ENCODE measurements at regions not wholly inside any gene's neighbourhood (a gene's known extent, or its start where the extent isn't known, plus 50 kb on each side); places are given as distances from the start of the nearest gene placed in this dataset.
"Not testable (repeated sequence)": the region's sequence is repeated elsewhere in the genome, so short reads cannot be mapped to it uniquely, and the experiment has no call there.

- Mint-ChIP-seq H3K27ac (no peak overlapping the region), H3K4me3 (no peak overlapping the region), H3K27me3 (no peaks in the 10 kb centered on the region), H3K36me3 (ENCODE audit: low read depth) (no peaks in the 10 kb centered on the region), H3K9me3 (no peaks in the 10 kb centered on the region), H3K4me1 (no peaks in the 10 kb centered on the region)
- DNase-seq = no peak
- intact Hi-C loops (cut with micrococcal nuclease) = no loop called here
These were observed 322.8 kb downstream of the SEC16B start for GRCh38 chr1:177646757-177647730.

GRCh38 chr1:177645491-177646190 is 324.2 kb downstream of the SEC16B start:
- no peaks in the 10 kb centered on the region for H3K36me3 Mint-ChIP-seq (ENCODE audit: low read depth)
- no peaks in the 10 kb centered on the region for H3K4me1 Mint-ChIP-seq
- no peak for DNase-seq
- no peaks in the 10 kb centered on the region for H3K27me3 Mint-ChIP-seq
- no peaks in the 10 kb centered on the region for H3K9me3 Mint-ChIP-seq
- H3K4me3 Mint-ChIP-seq = no peak overlapping the region
- H3K27ac Mint-ChIP-seq = no peak overlapping the region
- intact Hi-C loops (cut with micrococcal nuclease) = no loop called here

- intact Hi-C loops (cut with micrococcal nuclease) = no loop called here
- Mint-ChIP-seq H3K4me1 (no peaks in the 10 kb centered on the region), H3K9me3 (no peaks in the 10 kb centered on the region), H3K27me3 (no peaks in the 10 kb centered on the region), H3K27ac (no peak overlapping the region), H3K36me3 (ENCODE audit: low read depth) (no peaks in the 10 kb centered on the region), H3K4me3 (no peak overlapping the region)
- no peak for DNase-seq
These were observed 329.2 kb downstream of the SEC16B start for GRCh38 chr1:177640687-177641086.

GRCh38 chr1:177634151-177634550 is 335.7 kb downstream of the SEC16B start:
- H3K4me3 Mint-ChIP-seq; H3K9me3 Mint-ChIP-seq; intact Hi-C loops (cut with micrococcal nuclease); H3K27ac Mint-ChIP-seq; H3K36me3 Mint-ChIP-seq (ENCODE audit: low read depth); H3K4me1 Mint-ChIP-seq; H3K27me3 Mint-ChIP-seq; DNase-seq: not testable (repeated sequence)

GRCh38 chr1:177632923-177633615 is 336.8 kb downstream of the SEC16B start:
- no peaks in the 10 kb centered on the region for H3K27me3 Mint-ChIP-seq
- no peaks in the 10 kb centered on the region for H3K9me3 Mint-ChIP-seq
- intact Hi-C loops (cut with micrococcal nuclease) = no loop called here
- no peaks in the 10 kb centered on the region for H3K36me3 Mint-ChIP-seq (ENCODE audit: low read depth)
- H3K4me3 Mint-ChIP-seq = no peak overlapping the region
- no peak overlapping the region for H3K27ac Mint-ChIP-seq
- H3K4me1 Mint-ChIP-seq = no peaks in the 10 kb centered on the region
- no peak for DNase-seq

GRCh38 chr1:177631770-177632169 is 338.1 kb downstream of the SEC16B start:
- Mint-ChIP-seq H3K4me1 (no peaks in the 10 kb centered on the region), H3K36me3 (ENCODE audit: low read depth) (no peaks in the 10 kb centered on the region), H3K27me3 (no peaks in the 10 kb centered on the region), H3K4me3 (no peak overlapping the region), H3K27ac (no peak overlapping the region), H3K9me3 (no peaks in the 10 kb centered on the region)
- intact Hi-C loops (cut with micrococcal nuclease) = no loop called here
- DNase-seq = no peak

- Mint-ChIP-seq H3K9me3 (no peaks in the 10 kb centered on the region), H3K27me3 (no peaks in the 10 kb centered on the region), H3K27ac (no peak overlapping the region), H3K4me1 (no peaks in the 10 kb centered on the region), H3K36me3 (ENCODE audit: low read depth) (no peaks in the 10 kb centered on the region), H3K4me3 (no peak overlapping the region)
- DNase-seq = no peak
- intact Hi-C loops (cut with micrococcal nuclease) = no loop called here
These were observed 340.3 kb downstream of the SEC16B start for GRCh38 chr1:177629526-177629925.

GRCh38 chr1:177627148-177627910 is 342.5 kb downstream of the SEC16B start:
- Mint-ChIP-seq H3K4me1 (no peaks in the 10 kb centered on the region), H3K9me3 (no peaks in the 10 kb centered on the region), H3K27ac (no peak overlapping the region), H3K27me3 (no peaks in the 10 kb centered on the region), H3K4me3 (no peak overlapping the region), H3K36me3 (ENCODE audit: low read depth) (no peaks in the 10 kb centered on the region)
- no peak for DNase-seq
- intact Hi-C loops (cut with micrococcal nuclease) = no loop called here

- H3K27me3 Mint-ChIP-seq = no peaks in the 10 kb centered on the region
- no peak overlapping the region for H3K4me3 Mint-ChIP-seq
- no peak for DNase-seq
- intact Hi-C loops (cut with micrococcal nuclease) = no loop called here
- H3K36me3 Mint-ChIP-seq (ENCODE audit: low read depth) = no peaks in the 10 kb centered on the region
- no peak overlapping the region for H3K27ac Mint-ChIP-seq
- no peaks in the 10 kb centered on the region for H3K9me3 Mint-ChIP-seq
- H3K4me1 Mint-ChIP-seq = no peaks in the 10 kb centered on the region
These were observed 349.1 kb downstream of the SEC16B start for GRCh38 chr1:177620636-177621190.

- H3K36me3 Mint-ChIP-seq (ENCODE audit: low read depth) = no peaks in the 10 kb centered on the region
- intact Hi-C loops (cut with micrococcal nuclease) = no loop called here
These were observed 354.6 kb downstream of the SEC16B start for GRCh38 chr1:177615251-177615650.

GRCh38 chr1:177611402-177611801 is 358.5 kb downstream of the SEC16B start:
- intact Hi-C loops (cut with micrococcal nuclease) = no loop called here
- Mint-ChIP-seq H3K9me3 (no peaks in the 10 kb centered on the region), H3K4me3 (no peak overlapping the region), H3K4me1 (no peaks in the 10 kb centered on the region), H3K27me3 (no peaks in the 10 kb centered on the region), H3K36me3 (ENCODE audit: low read depth) (no peaks in the 10 kb centered on the region), H3K27ac (no peak overlapping the region)
- DNase-seq = no peak

More at GRCh38 chr1:177615251-177615650, 354.6 kb downstream of the SEC16B start:
- no peaks in the 10 kb centered on the region for H3K9me3 Mint-ChIP-seq
- no peaks in the 10 kb centered on the region for H3K4me1 Mint-ChIP-seq
- no peak overlapping the region for H3K27ac Mint-ChIP-seq
- H3K4me3 Mint-ChIP-seq = no peak overlapping the region
- DNase-seq = no peak
- no peaks in the 10 kb centered on the region for H3K27me3 Mint-ChIP-seq

- intact Hi-C loops (cut with micrococcal nuclease) = no loop called here
These were observed 359.9 kb downstream of the SEC16B start for GRCh38 chr1:177609953-177610352.

GRCh38 chr1:177600936-177601335 is 368.9 kb downstream of the SEC16B start:
- Mint-ChIP-seq H3K4me1 (no peaks in the 10 kb centered on the region), H3K27me3 (no peaks in the 10 kb centered on the region), H3K4me3 (no peak overlapping the region), H3K27ac (no peak overlapping the region), H3K36me3 (ENCODE audit: low read depth) (no peaks in the 10 kb centered on the region), H3K9me3 (peaks cover 3% of the 10 kb centered on the region)
- intact Hi-C loops (cut with micrococcal nuclease) = no loop called here
- DNase-seq = no peak

More at GRCh38 chr1:177609953-177610352, 359.9 kb downstream of the SEC16B start:
- Mint-ChIP-seq H3K9me3 (no peaks in the 10 kb centered on the region), H3K27me3 (no peaks in the 10 kb centered on the region), H3K4me3 (no peak overlapping the region), H3K36me3 (ENCODE audit: low read depth) (no peaks in the 10 kb centered on the region), H3K27ac (no peak overlapping the region), H3K4me1 (no peaks in the 10 kb centered on the region)
- no peak for DNase-seq

Measured in activated CD4-positive, alpha-beta T cell treated with anti-CD3 and anti-CD28 coated beads, Interleukin-2, amount 10 ng/mL, durations not matched to agents 24 days and 14 days (primary cell).